C4-2B (cell line): ENCODE measurements at regions not wholly inside any gene's neighbourhood (a gene's known extent, or its start where the extent isn't known, plus 50 kb on each side); places are given as distances from the start of the nearest gene placed in this dataset.

Source experiments
- ZFX ChIP-seq: fragments of 450-650 bp; IDR thresholded peaks from 2 replicates; pipeline ENCODE4 v1.6.1; 2017
- TF ChIP-seq, protein P1 (sequence below): fragments of 450-650 bp; conservative IDR thresholded peaks from 2 replicates; pipeline ENCODE4 v1.5.1; 2017; ENCODE audit warnings: mild to moderate bottlenecking

DNA sequence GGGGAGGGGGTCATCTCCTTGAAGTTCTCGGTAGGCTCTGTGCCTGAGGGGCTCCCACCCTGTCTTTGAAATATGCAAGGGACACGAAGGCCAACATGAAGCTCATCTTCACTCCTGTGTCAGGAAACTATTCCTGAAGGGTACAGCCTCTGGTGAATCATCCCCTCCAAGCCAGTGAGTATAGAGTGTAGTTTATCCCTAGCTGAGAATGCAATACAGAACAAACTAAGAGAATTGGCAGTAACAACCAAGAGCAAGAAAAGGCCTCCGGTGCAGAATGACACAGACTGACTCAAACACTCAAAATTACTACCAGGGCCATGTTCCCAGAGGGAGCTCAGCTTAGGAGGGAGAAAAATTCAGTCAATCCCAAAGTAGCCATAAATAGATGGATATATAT, 413.3 kb downstream of the BCL11A start:
- TF ChIP-seq, protein P1, sequence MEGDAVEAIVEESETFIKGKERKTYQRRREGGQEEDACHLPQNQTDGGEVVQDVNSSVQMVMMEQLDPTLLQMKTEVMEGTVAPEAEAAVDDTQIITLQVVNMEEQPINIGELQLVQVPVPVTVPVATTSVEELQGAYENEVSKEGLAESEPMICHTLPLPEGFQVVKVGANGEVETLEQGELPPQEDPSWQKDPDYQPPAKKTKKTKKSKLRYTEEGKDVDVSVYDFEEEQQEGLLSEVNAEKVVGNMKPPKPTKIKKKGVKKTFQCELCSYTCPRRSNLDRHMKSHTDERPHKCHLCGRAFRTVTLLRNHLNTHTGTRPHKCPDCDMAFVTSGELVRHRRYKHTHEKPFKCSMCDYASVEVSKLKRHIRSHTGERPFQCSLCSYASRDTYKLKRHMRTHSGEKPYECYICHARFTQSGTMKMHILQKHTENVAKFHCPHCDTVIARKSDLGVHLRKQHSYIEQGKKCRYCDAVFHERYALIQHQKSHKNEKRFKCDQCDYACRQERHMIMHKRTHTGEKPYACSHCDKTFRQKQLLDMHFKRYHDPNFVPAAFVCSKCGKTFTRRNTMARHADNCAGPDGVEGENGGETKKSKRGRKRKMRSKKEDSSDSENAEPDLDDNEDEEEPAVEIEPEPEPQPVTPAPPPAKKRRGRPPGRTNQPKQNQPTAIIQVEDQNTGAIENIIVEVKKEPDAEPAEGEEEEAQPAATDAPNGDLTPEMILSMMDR: no peak
- no peak for TF ChIP-seq ZFX
